A549 (cell line): ENCODE measurements at regions not wholly inside any gene's neighbourhood (a gene's known extent, or its start where the extent isn't known, plus 50 kb on each side); places are given as distances from the start of the nearest gene placed in this dataset.

Experiments
- ATAC-seq, 2 experiments: fragments of 200-7000 bp in 1 of 2; fragments of >200 bp in 1 of 2; cut with Nextera tagmentation in 1 of 2; cut with Tn5 transposase in 1 of 2; 3 replicates each; pipeline versions ENCODE4 v1.8.0 to v1.9.1; 2018 to 2020; ENCODE audit warnings: mild to moderate bottlenecking in 1 of 2, moderate library complexity in 1 of 2
- CTCF ChIA-PET: fragments of 300-600 bp; sonication (Branson Sonifier 250); formaldehyde crosslinking; extraction: SDS; loops from one replicate; lab custom pipeline; 2021; ENCODE audit warnings: antibody characterized with exemption, inconsistent platforms; lab: Yijun Ruan, JAX
- POLR2A ChIA-PET: fragments of 350-600 bp; formaldehyde crosslinking; extraction: SDS; loops from one replicate; lab custom pipeline; 2021; ENCODE audit warnings: antibody characterized with exemption, inconsistent platforms; lab: Yijun Ruan, JAX
- DNase-seq, 2 experiments: peaks; one replicate each; pipeline versions ENCODE4 v3.0.0 to v3.0.0-alpha.2; 2011 to 2016; ENCODE audit warnings: low read depth in 1 of 2, low spot score in 1 of 2
- FAIRE-seq: peaks from 2 replicates; lab custom pipeline; 2011; peaks lifted over from hg19 to GRCh38; lab: Jason Lieb, UNC
- H3K27ac ChIP-seq, 2 experiments: fragments of >200 bp; sonication (Bioruptor Twin); formaldehyde crosslinking; 3 replicates each; pipeline ENCODE4 v1.5.1; 2016 to 2017
- H3K4me1 ChIP-seq: fragments of >200 bp; sonication (Bioruptor Twin); formaldehyde crosslinking; 3 replicates; pipeline ENCODE4 v1.6.1; 2016
- H3K4me2 ChIP-seq: fragments of >200 bp; sonication (Bioruptor Twin); formaldehyde crosslinking; 3 replicates; pipeline ENCODE4 v1.6.1; 2016
- H3K4me3 ChIP-seq: fragments of >200 bp; sonication (Bioruptor Twin); formaldehyde crosslinking; 3 replicates; pipeline ENCODE4 v1.5.1; 2016
- H3K9me3 ChIP-seq: fragments of >200 bp; sonication (Bioruptor Twin); formaldehyde crosslinking; 3 replicates; pipeline ENCODE4 v1.6.1; 2016
- BHLHE40 ChIP-seq: IDR thresholded peaks from 2 replicates; pipeline ENCODE4 v1.6.1; 2012; ENCODE audit warnings: low read depth, low read length, inconsistent platforms
- CBX2 ChIP-seq: fragments of 200-600 bp; sonication (generic); IDR thresholded peaks from 2 replicates; pipeline ENCODE4 v1.6.1; 2016; ENCODE audit warnings: low read depth, mild to moderate bottlenecking, borderline replicate concordance
- CEBPB ChIP-seq, 2 experiments: fragments of >200 bp in 1 of 2; sonication (Bioruptor Twin) in 1 of 2; formaldehyde crosslinking in 1 of 2; IDR thresholded peaks; 2 replicates each; pipeline ENCODE4 v1.6.1; 2012 to 2016
- CHD4 ChIP-seq: fragments of 200-600 bp; sonication (generic); IDR thresholded peaks from 2 replicates; pipeline ENCODE4 v1.6.1; 2016; ENCODE audit warnings: antibody characterized with exemption, mild to moderate bottlenecking, borderline replicate concordance
- ESRRA ChIP-seq: fragments of 150-350 bp; IDR thresholded peaks from 2 replicates; pipeline ENCODE4 v1.6.1; 2014; ENCODE audit warnings: mild to moderate bottlenecking, low read length, borderline replicate concordance
- FOSB ChIP-seq: fragments of 250-450 bp; sonication (Bioruptor Pico); IDR thresholded peaks from 2 replicates; pipeline ENCODE4 v1.5.0; 2020; ENCODE audit warnings: mild to moderate bottlenecking, moderate library complexity
- FOSL2 ChIP-seq, 2 experiments: fragments of 450-650 bp in 1 of 2; fragments of >200 bp in 1 of 2; sonication (Bioruptor Twin) in 1 of 2; formaldehyde crosslinking; IDR thresholded peaks; 2 replicates each; pipeline versions ENCODE4 v1.5.0 to v1.6.1; 2016 to 2020; ENCODE audit warnings: mild to moderate bottlenecking in 1 of 2, moderate library complexity in 1 of 2
- FOXS1 ChIP-seq: fragments of 250-450 bp; sonication (Bioruptor Pico); IDR thresholded peaks from 2 replicates; pipeline ENCODE4 v1.5.0; 2020; ENCODE audit warnings: mild to moderate bottlenecking, moderate library complexity
- HDAC2 ChIP-seq: fragments of 200-600 bp; sonication (generic); IDR thresholded peaks from 2 replicates; pipeline ENCODE4 v1.6.1; 2016
- HEYL ChIP-seq: fragments of 250-450 bp; sonication (Bioruptor Pico); IDR thresholded peaks from 2 replicates; pipeline ENCODE4 v1.8.0; 2021; ENCODE audit warnings: mild to moderate bottlenecking, moderate library complexity
- HOXB13 ChIP-seq: fragments of 250-450 bp; sonication (Bioruptor Pico); IDR thresholded peaks from 2 replicates; pipeline ENCODE4 v1.5.0; 2020; ENCODE audit warnings: low read depth, mild to moderate bottlenecking, moderate library complexity
- HOXB5 ChIP-seq: fragments of 250-450 bp; sonication (Bioruptor Pico); IDR thresholded peaks from 2 replicates; pipeline ENCODE4 v1.5.0; 2020; ENCODE audit warnings: mild to moderate bottlenecking, moderate library complexity
- JUN ChIP-seq, 2 experiments: fragments of >200 bp; sonication (Bioruptor Twin); formaldehyde crosslinking; IDR thresholded peaks; 2 replicates in 1 of 2; 3 replicates in 1 of 2; pipeline ENCODE4 v1.6.1; 2016 to 2017
- MAFK ChIP-seq: fragments of 450-650 bp; IDR thresholded peaks from 2 replicates; pipeline ENCODE4 v1.6.1; 2014; ENCODE audit not compliant: partially characterized antibody
- MAZ ChIP-seq: fragments of 150-350 bp; IDR thresholded peaks from 2 replicates; pipeline ENCODE4 v1.6.1; 2014; ENCODE audit warnings: antibody characterized with exemption, low read depth, low read length, borderline replicate concordance
- MYC ChIP-seq: IDR thresholded peaks from 2 replicates; pipeline ENCODE4 v1.6.1; 2012; ENCODE audit warnings: mild to moderate bottlenecking, inconsistent platforms, low read length, improper control_type of control experiment, borderline replicate concordance
- POLR2A ChIP-seq: IDR thresholded peaks from 2 replicates; pipeline ENCODE4 v1.6.1; 2012; ENCODE audit warnings: mild to moderate bottlenecking, low read length
- RAD21 ChIP-seq, 2 experiments: fragments of >200 bp in 1 of 2; sonication (Bioruptor Twin) in 1 of 2; formaldehyde crosslinking in 1 of 2; IDR thresholded peaks in 1 of 2; conservative IDR thresholded peaks in 1 of 2; 2 replicates in 1 of 2; 3 replicates in 1 of 2; pipeline ENCODE4 v1.6.1; 2012 to 2018; ENCODE audit warnings: inconsistent platforms in 1 of 2
- RARB ChIP-seq: fragments of 250-450 bp; sonication (Bioruptor Pico); IDR thresholded peaks from 2 replicates; pipeline ENCODE4 v1.8.0; 2021; ENCODE audit warnings: mild to moderate bottlenecking, moderate library complexity
- RFX5 ChIP-seq: fragments of 450-650 bp; IDR thresholded peaks from 2 replicates; pipeline ENCODE4 v1.7.1; 2014; ENCODE audit warnings: antibody characterized with exemption, mild to moderate bottlenecking, moderate library complexity
- RNF2 ChIP-seq: fragments of 200-600 bp; sonication (generic); IDR thresholded peaks from 2 replicates; pipeline ENCODE4 v1.6.1; 2016; ENCODE audit warnings: low read depth, mild to moderate bottlenecking, antibody characterized with exemption, moderate library complexity, borderline replicate concordance
- SMC3 ChIP-seq: fragments of >200 bp; sonication (Bioruptor Twin); formaldehyde crosslinking; IDR thresholded peaks from 3 replicates; pipeline ENCODE4 v1.6.1; 2018; ENCODE audit warnings: inconsistent platforms
- TFCP2L1 ChIP-seq: fragments of 250-450 bp; sonication (Bioruptor Pico); IDR thresholded peaks from 2 replicates; pipeline ENCODE4 v1.5.0; 2021; ENCODE audit warnings: mild to moderate bottlenecking
- ZFP36 ChIP-seq: fragments of 450-650 bp; IDR thresholded peaks from 2 replicates; pipeline ENCODE4 v1.6.1; 2014; ENCODE audit warnings: borderline replicate concordance; ENCODE audit not compliant: partially characterized antibody
- ZSCAN20 ChIP-seq: fragments of 250-450 bp; sonication (Bioruptor Pico); IDR thresholded peaks from 2 replicates; pipeline ENCODE4 v1.8.0; 2022; ENCODE audit warnings: mild to moderate bottlenecking, moderate library complexity
- WGBS: methylation state at CpG from one replicate; pipeline ENCODE4 v1.1.6; 2017; ENCODE audit errors: missing lambda C conversion rate; 5-methylcytosine and 5-hydroxymethylcytosine counted together
- TF ChIP-seq, protein P1 (sequence below): IDR thresholded peaks from 2 replicates; pipeline ENCODE4 v1.6.1; 2012
- TF ChIP-seq, protein P2 (sequence below): IDR thresholded peaks from 2 replicates; pipeline ENCODE4 v1.6.1; 2012
- TF ChIP-seq, protein P3 (sequence below): fragments of 250-450 bp; sonication (Bioruptor Pico); IDR thresholded peaks from 2 replicates; pipeline ENCODE4 v1.5.0; 2020; ENCODE audit warnings: low read depth, mild to moderate bottlenecking, moderate library complexity
- TF ChIP-seq, protein P4 (sequence below): fragments of 450-650 bp; IDR thresholded peaks from 2 replicates; pipeline ENCODE4 v1.6.1; 2014; ENCODE audit warnings: antibody characterized with exemption
- TF ChIP-seq, protein P5 (sequence below): fragments of >200 bp; sonication (Bioruptor Twin); formaldehyde crosslinking; IDR thresholded peaks from 2 replicates; pipeline ENCODE4 v1.6.1; 2016

DNA sequence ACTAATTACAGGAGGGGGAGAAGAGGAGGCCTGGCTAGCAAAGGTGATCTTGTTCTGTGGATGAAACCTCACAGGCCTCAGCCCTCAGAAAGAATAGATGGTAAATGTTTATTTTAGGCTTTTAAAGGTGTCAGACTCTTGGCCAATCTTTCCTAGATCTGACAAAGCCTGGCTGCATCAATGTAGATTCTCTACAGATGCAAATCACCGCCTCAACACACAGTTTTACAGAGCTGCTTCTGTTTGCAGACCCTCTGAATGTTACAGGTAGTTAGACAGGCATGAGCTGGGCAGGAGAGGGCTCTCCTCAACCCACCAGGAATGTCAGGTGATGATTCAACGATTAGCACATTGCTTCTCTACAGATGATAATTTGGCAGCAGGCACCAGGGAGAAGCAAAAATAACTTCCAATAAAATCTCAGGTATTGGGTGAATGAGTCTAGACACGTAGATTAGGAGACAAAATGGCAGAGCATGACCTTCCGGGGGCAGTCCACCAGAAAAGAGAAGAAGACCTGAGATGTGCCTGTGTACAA lies 105.4 kb upstream of the VANGL1 start:
- Histone ChIP-seq H3K4me3 (no peak overlapping the region), H3K4me1 (peaks cover 10% of the 10 kb centered on the region; the same call in 1 of the 3 replicates), H3K4me2 (no peak overlapping the region), H3K27ac (no peak overlapping the region), H3K9me3 (no peaks in the 10 kb centered on the region)
- ChIA-PET POLR2A (no interaction called here), CTCF (no interaction called here)
- no peak for ATAC-seq
- no peak for DNase-seq
- TF ChIP-seq FOXS1 (CRISPR knock-in tag): no peak
- TF ChIP-seq RFX5: no peak
- no peak for TF ChIP-seq RARB (CRISPR knock-in tag)
- TF ChIP-seq, protein P1, sequence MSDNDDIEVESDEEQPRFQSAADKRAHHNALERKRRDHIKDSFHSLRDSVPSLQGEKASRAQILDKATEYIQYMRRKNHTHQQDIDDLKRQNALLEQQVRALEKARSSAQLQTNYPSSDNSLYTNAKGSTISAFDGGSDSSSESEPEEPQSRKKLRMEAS: no peak
- no peak for TF ChIP-seq RNF2
- no peak for TF ChIP-seq ZFP36
- no peak for TF ChIP-seq TFCP2L1 (CRISPR knock-in tag)
- TF ChIP-seq MYC: no peak
- no peak for TF ChIP-seq SMC3
- TF ChIP-seq RAD21 (conservative IDR thresholded peaks at IDR 0.05 in 1 of 2, IDR thresholded peaks at IDR 0.05 in 1 of 2): no peak
- no peak for TF ChIP-seq HOXB13 (CRISPR knock-in tag)
- TF ChIP-seq ZSCAN20: no peak
- no peak for TF ChIP-seq POLR2A
- TF ChIP-seq, protein P2, sequence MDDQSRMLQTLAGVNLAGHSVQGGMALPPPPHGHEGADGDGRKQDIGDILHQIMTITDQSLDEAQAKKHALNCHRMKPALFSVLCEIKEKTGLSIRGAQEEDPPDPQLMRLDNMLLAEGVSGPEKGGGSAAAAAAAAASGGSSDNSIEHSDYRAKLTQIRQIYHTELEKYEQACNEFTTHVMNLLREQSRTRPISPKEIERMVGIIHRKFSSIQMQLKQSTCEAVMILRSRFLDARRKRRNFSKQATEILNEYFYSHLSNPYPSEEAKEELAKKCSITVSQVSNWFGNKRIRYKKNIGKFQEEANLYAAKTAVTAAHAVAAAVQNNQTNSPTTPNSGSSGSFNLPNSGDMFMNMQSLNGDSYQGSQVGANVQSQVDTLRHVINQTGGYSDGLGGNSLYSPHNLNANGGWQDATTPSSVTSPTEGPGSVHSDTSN: no peak
- no peak for TF ChIP-seq ESRRA
- TF ChIP-seq CHD4: no peak
- no peak for TF ChIP-seq HDAC2
- no peak for TF ChIP-seq BHLHE40
- TF ChIP-seq, protein P3, sequence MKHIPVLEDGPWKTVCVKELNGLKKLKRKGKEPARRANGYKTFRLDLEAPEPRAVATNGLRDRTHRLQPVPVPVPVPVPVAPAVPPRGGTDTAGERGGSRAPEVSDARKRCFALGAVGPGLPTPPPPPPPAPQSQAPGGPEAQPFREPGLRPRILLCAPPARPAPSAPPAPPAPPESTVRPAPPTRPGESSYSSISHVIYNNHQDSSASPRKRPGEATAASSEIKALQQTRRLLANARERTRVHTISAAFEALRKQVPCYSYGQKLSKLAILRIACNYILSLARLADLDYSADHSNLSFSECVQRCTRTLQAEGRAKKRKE (CRISPR knock-in tag): no peak
- WGBS: 72% methylated on average over 3 of the region's 4 CpGs
- no peak for FAIRE-seq

DNA sequence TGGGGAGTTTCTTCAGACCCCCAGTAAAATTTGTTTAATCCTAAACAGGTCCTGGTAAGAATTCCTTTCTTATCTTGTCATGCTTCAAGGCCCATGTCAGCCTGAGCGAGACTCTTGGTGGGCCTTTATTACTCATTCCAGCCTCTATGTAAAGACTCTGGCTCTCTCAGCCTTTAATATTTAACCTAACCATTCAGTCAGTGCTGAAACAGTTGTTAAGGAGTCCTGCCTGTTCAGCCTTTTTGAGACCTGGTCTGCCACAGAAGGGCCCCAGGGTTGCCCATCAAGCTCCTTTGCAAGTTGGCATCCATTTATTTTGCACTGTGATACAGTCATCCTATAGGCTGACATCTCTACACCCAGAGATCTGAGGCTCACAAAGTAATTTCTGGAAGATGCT lies 107.7 kb upstream of the VANGL1 start:
- Histone ChIP-seq H3K4me2 (peak overlapping the region; percentile 41), H3K4me1 (peaks cover 10% of the 10 kb centered on the region; the same call in 1 of the 3 replicates), H3K9me3 (no peaks in the 10 kb centered on the region), H3K27ac (no peak overlapping the region; a peak in 1 of 6 replicates), H3K4me3 (no peak overlapping the region)
- CTCF ChIA-PET: interaction anchor here (1.1 to 1.6 kb wide), 2 partner anchors 11 to 61 kb away, joined by 4 read pairs; no protein-coding TSS in a partner anchor
- POLR2A ChIA-PET: no interaction called here
- FAIRE-seq (no peak), ATAC-seq (no peak), DNase-seq (no peak)
- TF ChIP-seq RARB (CRISPR knock-in tag): no peak
- 38% methylated on average over 1 of the region's 1 CpG for WGBS

DNA sequence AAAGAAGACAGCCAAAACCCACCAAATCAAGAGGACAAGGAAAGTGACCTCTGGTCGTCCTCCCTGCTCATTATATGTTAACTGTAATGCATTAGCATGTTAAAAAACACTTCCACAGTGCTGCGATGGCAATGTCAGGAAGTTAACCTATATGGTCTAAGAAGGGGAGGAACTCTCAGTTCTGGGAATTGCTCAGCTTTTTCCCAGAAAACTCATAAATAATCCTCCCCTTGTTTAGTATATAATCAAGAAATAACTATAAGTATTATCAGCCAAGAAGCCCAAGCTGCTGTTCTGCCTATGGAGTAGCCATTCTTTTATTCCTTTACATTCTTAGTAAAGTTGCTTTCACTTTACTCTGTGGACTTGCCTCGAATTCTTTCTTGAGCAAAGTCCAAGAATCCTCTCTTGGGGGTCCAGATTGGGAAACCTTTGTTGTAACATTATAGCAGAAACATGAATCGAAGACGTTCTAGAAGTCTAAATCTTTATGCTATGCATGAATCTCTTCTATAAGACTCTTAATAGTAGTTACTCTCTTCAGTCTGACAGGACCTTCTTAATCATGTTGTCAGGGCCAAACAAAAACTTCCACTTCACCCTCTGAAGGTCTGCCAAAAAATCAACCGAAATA lies 110.0 kb upstream of the VANGL1 start:
- WGBS: 39% methylated on average over 6 of the region's 6 CpGs
- ChIA-PET CTCF (interaction anchor here (1.1 to 1.2 kb wide), 2 partner anchors 9 to 23 kb away, joined by 3 to 4 read pairs; no protein-coding TSS in a partner anchor), POLR2A (no interaction called here)
- H3K4me1 ChIP-seq: peaks cover 10% of the 10 kb centered on the region; the same call in 1 of the 3 replicates
- ATAC-seq (no peak), DNase-seq (no peak), FAIRE-seq (no peak)
- no peak overlapping the region for H3K4me3 ChIP-seq
- H3K9me3 ChIP-seq: no peaks in the 10 kb centered on the region
- no peak overlapping the region for H3K27ac ChIP-seq
- TF ChIP-seq SMC3: no peak
- TF ChIP-seq, protein P4, sequence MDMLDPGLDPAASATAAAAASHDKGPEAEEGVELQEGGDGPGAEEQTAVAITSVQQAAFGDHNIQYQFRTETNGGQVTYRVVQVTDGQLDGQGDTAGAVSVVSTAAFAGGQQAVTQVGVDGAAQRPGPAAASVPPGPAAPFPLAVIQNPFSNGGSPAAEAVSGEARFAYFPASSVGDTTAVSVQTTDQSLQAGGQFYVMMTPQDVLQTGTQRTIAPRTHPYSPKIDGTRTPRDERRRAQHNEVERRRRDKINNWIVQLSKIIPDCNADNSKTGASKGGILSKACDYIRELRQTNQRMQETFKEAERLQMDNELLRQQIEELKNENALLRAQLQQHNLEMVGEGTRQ: no peak
- TF ChIP-seq CEBPB (IDR thresholded peaks at IDR 0.05): no peak
- no peak for TF ChIP-seq HEYL (CRISPR knock-in tag)
- no peak for TF ChIP-seq FOSL2 (IDR thresholded peaks at IDR 0.05)
- no peak for TF ChIP-seq FOSL2 (CRISPR knock-in tag; IDR thresholded peaks at IDR 0.05)
- TF ChIP-seq MAZ: no peak
- TF ChIP-seq FOSB (CRISPR knock-in tag): no peak
- no peak for TF ChIP-seq JUN (IDR thresholded peaks at IDR 0.05)
- TF ChIP-seq ZFP36: no peak
- no peak for TF ChIP-seq HOXB5 (CRISPR knock-in tag)
- no peak for TF ChIP-seq CBX2
- no peak for TF ChIP-seq CHD4
- no peak for TF ChIP-seq HDAC2
- TF ChIP-seq, protein P5, sequence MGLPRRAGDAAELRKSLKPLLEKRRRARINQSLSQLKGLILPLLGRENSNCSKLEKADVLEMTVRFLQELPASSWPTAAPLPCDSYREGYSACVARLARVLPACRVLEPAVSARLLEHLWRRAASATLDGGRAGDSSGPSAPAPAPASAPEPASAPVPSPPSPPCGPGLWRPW: no peak
- TF ChIP-seq MAFK: no peak
- peak overlapping the region; percentile 45; the same call in 2 of the 3 replicates for H3K4me2 ChIP-seq
